ENCODE measurements at regions not wholly inside any gene's neighbourhood (a gene's known extent, or its start where the extent isn't known, plus 50 kb on each side); places are given as distances from the start of the nearest gene placed in this dataset.
A peak's percentile ranks its signal among the peaks of the same experiment; 100 is the strongest.

DNA sequence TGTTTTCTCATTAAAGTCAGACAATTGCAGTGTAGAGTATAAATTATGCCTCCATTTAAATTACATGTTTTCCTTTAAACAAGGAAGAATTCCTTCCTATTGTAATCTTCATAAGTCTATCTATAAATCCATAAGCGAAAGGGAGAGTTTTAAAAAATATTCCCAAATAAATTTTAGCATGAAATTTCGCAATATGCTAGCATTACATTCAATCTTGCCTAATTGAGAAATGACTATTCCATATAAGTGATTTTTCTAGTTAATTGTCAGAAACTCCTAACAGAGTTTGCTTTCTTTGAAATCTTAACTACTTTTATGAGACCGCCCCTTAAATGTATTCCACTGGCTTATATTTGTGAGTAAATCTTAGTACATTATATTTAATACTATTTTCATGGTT is 133.1 kb upstream of the CRIM1 start (continued):
- TF ChIP-seq, protein P1, sequence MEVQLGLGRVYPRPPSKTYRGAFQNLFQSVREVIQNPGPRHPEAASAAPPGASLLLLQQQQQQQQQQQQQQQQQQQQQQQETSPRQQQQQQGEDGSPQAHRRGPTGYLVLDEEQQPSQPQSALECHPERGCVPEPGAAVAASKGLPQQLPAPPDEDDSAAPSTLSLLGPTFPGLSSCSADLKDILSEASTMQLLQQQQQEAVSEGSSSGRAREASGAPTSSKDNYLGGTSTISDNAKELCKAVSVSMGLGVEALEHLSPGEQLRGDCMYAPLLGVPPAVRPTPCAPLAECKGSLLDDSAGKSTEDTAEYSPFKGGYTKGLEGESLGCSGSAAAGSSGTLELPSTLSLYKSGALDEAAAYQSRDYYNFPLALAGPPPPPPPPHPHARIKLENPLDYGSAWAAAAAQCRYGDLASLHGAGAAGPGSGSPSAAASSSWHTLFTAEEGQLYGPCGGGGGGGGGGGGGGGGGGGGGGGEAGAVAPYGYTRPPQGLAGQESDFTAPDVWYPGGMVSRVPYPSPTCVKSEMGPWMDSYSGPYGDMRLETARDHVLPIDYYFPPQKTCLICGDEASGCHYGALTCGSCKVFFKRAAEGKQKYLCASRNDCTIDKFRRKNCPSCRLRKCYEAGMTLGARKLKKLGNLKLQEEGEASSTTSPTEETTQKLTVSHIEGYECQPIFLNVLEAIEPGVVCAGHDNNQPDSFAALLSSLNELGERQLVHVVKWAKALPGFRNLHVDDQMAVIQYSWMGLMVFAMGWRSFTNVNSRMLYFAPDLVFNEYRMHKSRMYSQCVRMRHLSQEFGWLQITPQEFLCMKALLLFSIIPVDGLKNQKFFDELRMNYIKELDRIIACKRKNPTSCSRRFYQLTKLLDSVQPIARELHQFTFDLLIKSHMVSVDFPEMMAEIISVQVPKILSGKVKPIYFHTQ (CRISPR knock-in tag; IDR thresholded peaks at IDR 0.05): no peak
- no peak for TF ChIP-seq PRRX2 (CRISPR knock-in tag; IDR thresholded peaks at IDR 0.05)
- TF ChIP-seq, protein P2, sequence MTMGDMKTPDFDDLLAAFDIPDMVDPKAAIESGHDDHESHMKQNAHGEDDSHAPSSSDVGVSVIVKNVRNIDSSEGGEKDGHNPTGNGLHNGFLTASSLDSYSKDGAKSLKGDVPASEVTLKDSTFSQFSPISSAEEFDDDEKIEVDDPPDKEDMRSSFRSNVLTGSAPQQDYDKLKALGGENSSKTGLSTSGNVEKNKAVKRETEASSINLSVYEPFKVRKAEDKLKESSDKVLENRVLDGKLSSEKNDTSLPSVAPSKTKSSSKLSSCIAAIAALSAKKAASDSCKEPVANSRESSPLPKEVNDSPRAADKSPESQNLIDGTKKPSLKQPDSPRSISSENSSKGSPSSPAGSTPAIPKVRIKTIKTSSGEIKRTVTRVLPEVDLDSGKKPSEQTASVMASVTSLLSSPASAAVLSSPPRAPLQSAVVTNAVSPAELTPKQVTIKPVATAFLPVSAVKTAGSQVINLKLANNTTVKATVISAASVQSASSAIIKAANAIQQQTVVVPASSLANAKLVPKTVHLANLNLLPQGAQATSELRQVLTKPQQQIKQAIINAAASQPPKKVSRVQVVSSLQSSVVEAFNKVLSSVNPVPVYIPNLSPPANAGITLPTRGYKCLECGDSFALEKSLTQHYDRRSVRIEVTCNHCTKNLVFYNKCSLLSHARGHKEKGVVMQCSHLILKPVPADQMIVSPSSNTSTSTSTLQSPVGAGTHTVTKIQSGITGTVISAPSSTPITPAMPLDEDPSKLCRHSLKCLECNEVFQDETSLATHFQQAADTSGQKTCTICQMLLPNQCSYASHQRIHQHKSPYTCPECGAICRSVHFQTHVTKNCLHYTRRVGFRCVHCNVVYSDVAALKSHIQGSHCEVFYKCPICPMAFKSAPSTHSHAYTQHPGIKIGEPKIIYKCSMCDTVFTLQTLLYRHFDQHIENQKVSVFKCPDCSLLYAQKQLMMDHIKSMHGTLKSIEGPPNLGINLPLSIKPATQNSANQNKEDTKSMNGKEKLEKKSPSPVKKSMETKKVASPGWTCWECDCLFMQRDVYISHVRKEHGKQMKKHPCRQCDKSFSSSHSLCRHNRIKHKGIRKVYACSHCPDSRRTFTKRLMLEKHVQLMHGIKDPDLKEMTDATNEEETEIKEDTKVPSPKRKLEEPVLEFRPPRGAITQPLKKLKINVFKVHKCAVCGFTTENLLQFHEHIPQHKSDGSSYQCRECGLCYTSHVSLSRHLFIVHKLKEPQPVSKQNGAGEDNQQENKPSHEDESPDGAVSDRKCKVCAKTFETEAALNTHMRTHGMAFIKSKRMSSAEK (CRISPR knock-in tag; IDR thresholded peaks at IDR 0.05; ENCODE audit: borderline replicate concordance): no peak
- TF ChIP-seq TCF7 (CRISPR knock-in tag; IDR thresholded peaks at IDR 0.05; ENCODE audit: low read depth): no peak

DNA sequence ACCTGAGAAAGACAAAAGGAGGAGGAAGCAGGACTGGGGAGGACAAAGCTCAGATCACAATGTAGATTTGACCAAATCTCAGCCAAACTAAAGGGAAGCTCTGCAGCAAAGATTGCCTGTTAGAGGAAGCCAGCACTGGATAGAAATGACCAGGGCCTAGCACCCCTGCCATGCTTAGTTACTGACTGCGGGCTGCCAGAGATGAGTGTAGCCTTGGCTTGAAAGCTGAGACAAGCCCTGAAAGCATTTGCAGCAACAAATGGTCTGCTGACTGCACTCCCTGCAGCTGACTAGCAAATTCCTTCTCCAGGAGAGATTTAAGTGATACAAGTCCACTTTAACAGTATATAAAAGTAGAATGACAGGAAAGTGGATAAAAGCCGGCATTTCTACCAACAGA is 140.9 kb upstream of the CRIM1 start:
- peaks cover 8% of the 10 kb centered on the region for H3K36me3 Mint-ChIP-seq
- H3K4me3 Mint-ChIP-seq: no peak overlapping the region
- no peak for TF ChIP-seq ELF4 (CRISPR knock-in tag; IDR thresholded peaks at IDR 0.05; ENCODE audit: low read depth)
- TF ChIP-seq TP53 (CRISPR knock-in tag; IDR thresholded peaks at IDR 0.05): no peak
- TF ChIP-seq IRF2 (CRISPR knock-in tag; IDR thresholded peaks at IDR 0.05; ENCODE audit: borderline replicate concordance, low read depth): no peak
- TF ChIP-seq, protein P3, sequence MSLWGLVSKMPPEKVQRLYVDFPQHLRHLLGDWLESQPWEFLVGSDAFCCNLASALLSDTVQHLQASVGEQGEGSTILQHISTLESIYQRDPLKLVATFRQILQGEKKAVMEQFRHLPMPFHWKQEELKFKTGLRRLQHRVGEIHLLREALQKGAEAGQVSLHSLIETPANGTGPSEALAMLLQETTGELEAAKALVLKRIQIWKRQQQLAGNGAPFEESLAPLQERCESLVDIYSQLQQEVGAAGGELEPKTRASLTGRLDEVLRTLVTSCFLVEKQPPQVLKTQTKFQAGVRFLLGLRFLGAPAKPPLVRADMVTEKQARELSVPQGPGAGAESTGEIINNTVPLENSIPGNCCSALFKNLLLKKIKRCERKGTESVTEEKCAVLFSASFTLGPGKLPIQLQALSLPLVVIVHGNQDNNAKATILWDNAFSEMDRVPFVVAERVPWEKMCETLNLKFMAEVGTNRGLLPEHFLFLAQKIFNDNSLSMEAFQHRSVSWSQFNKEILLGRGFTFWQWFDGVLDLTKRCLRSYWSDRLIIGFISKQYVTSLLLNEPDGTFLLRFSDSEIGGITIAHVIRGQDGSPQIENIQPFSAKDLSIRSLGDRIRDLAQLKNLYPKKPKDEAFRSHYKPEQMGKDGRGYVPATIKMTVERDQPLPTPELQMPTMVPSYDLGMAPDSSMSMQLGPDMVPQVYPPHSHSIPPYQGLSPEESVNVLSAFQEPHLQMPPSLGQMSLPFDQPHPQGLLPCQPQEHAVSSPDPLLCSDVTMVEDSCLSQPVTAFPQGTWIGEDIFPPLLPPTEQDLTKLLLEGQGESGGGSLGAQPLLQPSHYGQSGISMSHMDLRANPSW (CRISPR knock-in tag; conservative IDR thresholded peaks at IDR 0.05; ENCODE audit: low read depth): no peak
- no peak for TF ChIP-seq KAT7 (CRISPR knock-in tag; IDR thresholded peaks at IDR 0.05; ENCODE audit: borderline replicate concordance)
- CTCF ChIA-PET: no interaction called here
- POLR2A ChIA-PET: no interaction called here
- DNase-seq (ENCODE audit: low spot score): peak; percentile 19
- no peaks in the 10 kb centered on the region for H3K27me3 Mint-ChIP-seq (ENCODE audit: low read depth)
- ATAC-seq: peak; percentile 90
- H3K9me3 Mint-ChIP-seq: peaks cover 21% of the 10 kb centered on the region
- no peak overlapping the region for H3K27ac Mint-ChIP-seq
- peaks cover 22% of the 10 kb centered on the region for H3K4me1 Mint-ChIP-seq

- POLR2A ChIA-PET: no interaction called here
- DNase-seq (ENCODE audit: low spot score): no peak
- Mint-ChIP-seq H3K4me1 (no peaks in the 10 kb centered on the region), H3K4me3 (no peak overlapping the region), H3K36me3 (no peaks in the 10 kb centered on the region), H3K9me3 (peaks cover 16% of the 10 kb centered on the region), H3K27me3 (ENCODE audit: low read depth) (no peaks in the 10 kb centered on the region; the same call in 1 of the 2 replicates), H3K27ac (no peak overlapping the region)
- CTCF ChIA-PET: no interaction called here
- ATAC-seq: no peak
- TF ChIP-seq ATF6 (CRISPR knock-in tag; IDR thresholded peaks at IDR 0.05) (no peak), ELF4 (CRISPR knock-in tag; IDR thresholded peaks at IDR 0.05; ENCODE audit: low read depth) (no peak), ESRRA (CRISPR knock-in tag; IDR thresholded peaks at IDR 0.05; ENCODE audit: borderline replicate concordance) (no peak), CREB1 (CRISPR knock-in tag; IDR thresholded peaks at IDR 0.05) (no peak), ZNF263 (CRISPR knock-in tag; IDR thresholded peaks at IDR 0.05; ENCODE audit: low read depth) (no peak), NR2C2 (CRISPR knock-in tag; IDR thresholded peaks at IDR 0.05) (no peak), TP53 (CRISPR knock-in tag; IDR thresholded peaks at IDR 0.05) (no peak), ZNF232 (CRISPR knock-in tag; IDR thresholded peaks at IDR 0.05) (no peak), OVOL2 (CRISPR knock-in tag; IDR thresholded peaks at IDR 0.05; ENCODE audit: borderline replicate concordance) (no peak), HMGA2 (CRISPR knock-in tag; IDR thresholded peaks at IDR 0.05) (no peak), SMAD3 (CRISPR knock-in tag; IDR thresholded peaks at IDR 0.05; ENCODE audit: borderline replicate concordance) (no peak)
- TF ChIP-seq, protein P4, sequence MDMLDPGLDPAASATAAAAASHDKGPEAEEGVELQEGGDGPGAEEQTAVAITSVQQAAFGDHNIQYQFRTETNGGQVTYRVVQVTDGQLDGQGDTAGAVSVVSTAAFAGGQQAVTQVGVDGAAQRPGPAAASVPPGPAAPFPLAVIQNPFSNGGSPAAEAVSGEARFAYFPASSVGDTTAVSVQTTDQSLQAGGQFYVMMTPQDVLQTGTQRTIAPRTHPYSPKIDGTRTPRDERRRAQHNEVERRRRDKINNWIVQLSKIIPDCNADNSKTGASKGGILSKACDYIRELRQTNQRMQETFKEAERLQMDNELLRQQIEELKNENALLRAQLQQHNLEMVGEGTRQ (CRISPR knock-in tag; IDR thresholded peaks at IDR 0.05): no peak
These were observed 152.2 kb upstream of the CRIM1 start for GRCh38 chr2:36203366-36203765.

Measured in WTC11 (cell line).